Activated CD8-positive, alpha-beta memory T cell treated with anti-CD3 and anti-CD28 coated beads for 36 hours (primary cell): ENCODE measurements at regions not wholly inside any gene's neighbourhood (a gene's known extent, or its start where the extent isn't known, plus 50 kb on each side); places are given as distances from the start of the nearest gene placed in this dataset.

Experiments used
- CTCF ChIA-PET: fragments of 350-600 bp; sonication (Branson Sonifier 250); formaldehyde crosslinking; loops from one replicate; lab custom pipeline; 2021; ENCODE audit warnings: antibody characterized with exemption; lab: Charles Lee
- POLR2A ChIA-PET: fragments of 350-600 bp; sonication (Branson Sonifier 250); formaldehyde crosslinking; loops from one replicate; lab custom pipeline; 2021; ENCODE audit warnings: antibody characterized with exemption; lab: Charles Lee

DNA sequence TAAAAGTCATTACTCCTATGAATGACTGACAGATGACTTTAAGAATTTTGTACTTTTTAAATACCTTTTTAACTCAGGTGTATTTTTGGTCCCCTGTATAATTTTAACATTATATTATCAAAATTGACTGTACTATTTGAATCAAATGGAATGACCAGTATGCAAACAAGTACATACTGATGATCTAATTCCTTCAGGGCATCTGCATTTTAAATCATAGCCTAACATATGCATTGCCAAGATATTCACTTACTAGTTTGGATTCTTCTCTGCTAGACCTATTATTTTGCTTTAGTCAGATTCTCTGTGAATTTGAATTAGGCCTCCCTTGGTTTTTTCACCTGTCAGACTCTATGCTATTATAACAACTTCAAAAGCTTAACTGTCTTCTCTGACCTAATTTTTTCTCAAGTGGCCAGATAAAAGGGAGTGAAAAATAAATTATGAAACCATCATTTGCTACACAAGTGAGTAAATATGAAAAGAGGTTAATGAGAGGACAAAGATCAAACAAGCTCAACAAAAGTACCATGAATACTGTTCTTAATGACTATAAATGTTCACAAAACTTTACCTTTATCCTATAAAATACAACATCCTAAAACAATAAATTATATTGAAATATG, 1505.2 kb upstream of the CDH9 start:
- POLR2A ChIA-PET: no interaction called here

DNA sequence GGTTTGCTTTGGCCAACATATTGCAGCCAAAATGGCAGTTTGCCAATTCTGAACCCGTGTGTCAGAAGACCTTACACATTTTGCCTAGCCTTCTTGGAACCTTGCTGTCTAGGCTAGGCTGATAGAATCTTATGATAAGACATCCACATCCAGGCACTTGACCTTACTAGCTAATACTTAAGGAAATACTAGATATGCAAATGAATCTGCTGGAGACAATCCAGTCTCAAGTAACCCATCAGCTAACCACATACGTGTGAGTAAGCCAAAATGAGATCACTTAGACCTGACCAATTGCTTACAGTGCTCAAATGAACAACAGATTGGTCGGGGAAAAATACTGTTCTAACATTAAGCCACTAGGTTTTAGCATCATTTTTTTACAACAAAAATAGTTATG, 1504.6 kb upstream of the CDH9 start:
- ChIA-PET POLR2A (no interaction called here), CTCF (interaction anchor here (0.5 kb wide), 1 partner anchor 446 kb away, joined by 3 read pairs; no protein-coding TSS in a partner anchor)

More for the DNA sequence above, 1505.2 kb upstream of the CDH9 start:
- CTCF ChIA-PET: interaction anchor here (0.6 kb wide), 1 partner anchor 358 kb away, joined by 4 read pairs; no protein-coding TSS in a partner anchor

DNA sequence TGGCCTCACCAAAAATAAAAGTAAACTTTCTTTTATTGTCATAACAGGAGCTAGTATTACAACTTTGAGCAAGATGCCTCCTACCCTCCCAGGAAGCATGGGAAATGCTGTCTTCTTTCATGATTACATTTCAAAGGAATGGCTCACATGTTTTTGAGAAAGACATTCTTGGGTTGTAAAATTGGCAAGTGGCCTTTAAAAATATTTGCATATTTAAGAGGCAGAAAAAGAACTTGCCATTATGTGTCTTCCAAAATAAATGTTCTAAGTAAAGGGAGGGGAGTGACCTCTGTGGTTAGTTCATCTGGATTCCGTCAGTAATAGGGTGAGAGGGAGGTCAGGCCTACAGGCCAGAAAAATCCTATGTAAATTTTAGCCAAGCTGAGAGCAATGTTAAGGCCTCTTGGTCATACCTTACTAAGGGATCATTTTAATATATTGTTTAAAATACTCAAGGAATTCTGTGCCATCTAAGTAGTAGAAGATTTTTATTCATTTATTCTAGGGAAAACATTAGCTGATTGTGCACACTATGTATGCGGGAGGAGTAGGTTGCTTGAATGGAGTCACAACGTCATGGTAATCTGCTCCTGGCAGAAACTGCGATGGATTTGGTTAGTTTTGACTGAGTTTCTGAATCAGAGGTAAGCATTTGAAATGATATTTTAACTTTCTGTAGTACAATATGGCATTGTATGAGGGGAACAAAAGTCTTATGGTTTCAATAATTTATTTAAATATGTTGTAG, 1485.7 kb upstream of the CDH9 start:
- POLR2A ChIA-PET: no interaction called here
- CTCF ChIA-PET: no interaction called here

DNA sequence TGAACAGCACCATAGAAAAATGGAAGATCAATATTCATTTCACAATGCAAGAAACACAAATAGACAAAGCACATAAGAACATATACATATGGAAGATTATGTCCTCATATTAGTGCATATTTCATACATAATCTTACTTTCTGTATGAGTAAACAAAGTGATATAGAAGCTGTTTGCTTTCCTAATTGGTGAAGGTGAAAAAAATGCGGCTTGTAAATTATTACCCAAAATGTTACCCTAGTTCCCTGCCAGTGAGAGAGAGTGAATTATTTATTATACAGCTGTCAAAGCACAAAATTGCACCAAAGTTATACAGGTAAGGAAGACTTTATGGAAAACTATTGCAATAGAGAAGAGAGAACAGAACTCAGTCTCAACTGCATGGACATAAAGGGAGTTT, 1485.0 kb upstream of the CDH9 start:
- ChIA-PET POLR2A (no interaction called here), CTCF (no interaction called here)

DNA sequence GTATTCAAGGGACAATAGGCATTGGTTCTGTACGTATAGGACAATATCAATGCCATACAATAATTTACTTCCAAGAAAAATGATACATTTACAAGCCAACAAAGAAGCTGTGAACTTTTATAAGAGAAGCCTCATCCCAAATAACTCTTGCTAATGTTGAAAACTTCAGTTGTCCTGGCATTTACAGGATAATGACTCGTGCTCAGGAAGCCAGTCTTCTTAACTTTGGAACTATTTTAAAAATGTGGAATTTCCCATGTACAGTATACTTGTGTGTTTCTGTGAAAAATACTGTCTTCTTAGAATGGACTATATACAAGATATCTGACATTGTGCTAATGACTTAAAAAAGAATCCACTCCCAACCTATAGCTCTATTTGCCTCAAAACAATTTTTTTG, 1479.3 kb upstream of the CDH9 start:
- POLR2A ChIA-PET: no interaction called here
- CTCF ChIA-PET: no interaction called here

DNA sequence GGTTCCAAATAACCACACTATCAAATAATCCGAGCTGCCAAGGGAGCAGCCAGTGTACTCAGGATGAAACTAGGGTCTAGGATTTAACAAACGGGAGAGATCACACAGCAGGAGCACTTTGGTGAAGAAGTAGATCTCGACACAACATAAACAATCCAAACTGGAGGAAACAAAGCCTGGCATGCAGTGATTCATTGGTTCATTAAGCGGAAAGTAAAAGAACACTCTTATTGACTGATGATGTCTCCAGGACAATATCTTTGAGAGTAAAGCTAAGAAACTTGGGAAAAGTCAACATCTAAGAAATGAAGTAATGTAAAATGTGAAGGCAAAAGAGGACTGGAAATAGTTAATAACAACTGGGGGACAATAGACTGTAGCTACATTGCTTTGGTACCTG, 1478.3 kb upstream of the CDH9 start:
- POLR2A ChIA-PET: no interaction called here

DNA sequence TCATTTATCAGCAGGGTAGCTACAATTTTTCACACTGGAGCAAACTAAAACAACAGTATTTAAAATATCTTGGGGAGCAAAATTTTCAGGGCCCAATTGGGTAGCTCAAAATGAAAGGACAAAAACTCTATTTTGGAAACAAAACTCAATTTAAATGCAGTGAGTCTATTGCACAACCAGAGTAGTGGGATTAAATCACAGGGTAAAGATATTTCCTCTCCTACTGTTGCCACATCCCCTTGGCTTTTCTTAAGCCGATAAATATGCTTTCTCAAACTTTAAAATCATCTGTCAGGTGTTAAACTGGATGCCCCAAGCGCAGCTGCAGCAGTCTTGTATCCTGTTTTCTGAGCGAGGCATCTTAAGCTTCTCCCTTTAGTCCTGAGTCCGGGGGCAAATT, 1474.3 kb upstream of the CDH9 start:
- POLR2A ChIA-PET: no interaction called here

More for the DNA sequence above, 1478.3 kb upstream of the CDH9 start:
- CTCF ChIA-PET: no interaction called here

DNA sequence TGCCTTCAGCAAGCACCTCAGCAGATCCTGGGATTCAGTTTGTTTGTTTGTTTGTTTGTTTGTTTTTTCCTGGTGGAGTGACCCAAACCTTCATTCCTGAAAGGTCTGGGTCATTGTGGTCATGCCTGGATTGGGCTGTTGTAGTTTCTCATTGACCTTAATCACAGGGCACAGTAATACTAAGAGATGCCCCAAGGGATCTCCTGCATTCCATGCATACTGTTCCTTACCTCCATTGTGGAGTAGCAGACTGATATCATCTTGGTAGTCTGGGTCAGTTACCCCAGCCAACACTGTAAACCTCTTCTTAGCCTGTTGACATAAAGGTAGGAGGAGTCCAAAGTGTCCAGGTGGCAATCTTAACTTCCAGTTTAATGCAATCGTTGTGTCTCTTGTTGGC, 1466.7 kb upstream of the CDH9 start:
- ChIA-PET POLR2A (no interaction called here), CTCF (no interaction called here)

More for the DNA sequence above, 1474.3 kb upstream of the CDH9 start:
- CTCF ChIA-PET: no interaction called here

DNA sequence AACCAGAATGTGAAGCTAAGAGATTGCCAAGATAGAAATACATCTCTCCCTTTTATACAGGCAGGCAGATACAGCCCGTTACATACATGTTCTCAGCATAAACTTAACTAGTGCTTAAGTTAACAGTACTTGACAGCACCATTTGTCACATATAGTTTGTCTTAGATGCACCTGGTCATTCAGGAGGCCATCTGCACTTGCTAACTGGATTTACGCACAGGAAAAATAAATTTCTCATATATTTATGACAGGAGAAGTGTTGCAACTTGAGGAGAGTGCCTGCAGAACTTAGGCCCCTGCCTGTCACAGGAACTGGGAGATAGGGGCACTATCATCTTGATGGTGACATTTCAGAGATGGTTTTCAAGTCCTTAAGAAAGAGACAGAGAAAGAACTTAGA, 1462.1 kb upstream of the CDH9 start:
- POLR2A ChIA-PET: no interaction called here

DNA sequence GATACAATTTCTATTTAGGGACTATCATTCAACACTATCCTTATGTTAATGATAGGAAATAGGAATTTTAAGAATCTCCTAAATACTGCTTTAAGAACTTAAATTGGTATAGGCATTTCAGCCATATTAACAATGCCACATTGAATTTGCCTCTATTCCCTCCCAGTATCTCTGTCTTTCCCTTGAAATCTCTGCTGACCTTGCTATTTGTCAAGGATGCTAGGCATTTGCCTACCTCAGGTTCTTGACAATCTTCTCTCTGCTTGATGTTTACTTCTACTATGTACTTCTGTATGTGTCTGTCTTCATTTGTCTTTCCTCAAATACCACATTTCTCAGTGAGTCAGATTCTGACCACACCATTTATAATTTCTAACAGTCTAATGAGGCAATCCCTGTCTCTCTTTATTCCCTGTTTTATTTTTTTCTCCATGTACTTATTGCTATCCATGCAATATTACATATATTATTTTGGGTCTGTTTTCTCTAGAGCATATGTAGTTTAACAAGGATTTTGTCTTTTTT, 1461.4 kb upstream of the CDH9 start:
- CTCF ChIA-PET: no interaction called here

More for the DNA sequence above, 1462.1 kb upstream of the CDH9 start:
- CTCF ChIA-PET: no interaction called here

DNA sequence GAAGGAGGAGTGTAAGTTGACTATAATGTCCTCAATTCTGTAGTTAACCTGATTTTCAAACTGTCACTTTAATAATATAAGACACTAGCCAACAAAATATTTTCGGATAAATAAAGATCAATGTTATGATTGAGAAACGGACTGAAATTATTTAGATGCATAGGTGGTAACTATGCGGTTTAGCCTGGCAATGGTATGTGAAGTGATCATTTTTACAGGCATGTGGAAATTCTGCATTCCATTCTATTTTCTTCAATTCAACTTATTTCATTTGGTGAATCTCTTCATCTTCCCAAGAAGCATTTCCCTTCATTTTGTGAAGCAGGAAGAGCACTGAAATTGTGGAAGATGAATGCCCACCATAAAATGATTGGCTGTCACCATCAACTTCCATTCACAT, 1457.5 kb upstream of the CDH9 start:
- CTCF ChIA-PET: no interaction called here

More for the DNA sequence above, 1461.4 kb upstream of the CDH9 start:
- POLR2A ChIA-PET: no interaction called here

DNA sequence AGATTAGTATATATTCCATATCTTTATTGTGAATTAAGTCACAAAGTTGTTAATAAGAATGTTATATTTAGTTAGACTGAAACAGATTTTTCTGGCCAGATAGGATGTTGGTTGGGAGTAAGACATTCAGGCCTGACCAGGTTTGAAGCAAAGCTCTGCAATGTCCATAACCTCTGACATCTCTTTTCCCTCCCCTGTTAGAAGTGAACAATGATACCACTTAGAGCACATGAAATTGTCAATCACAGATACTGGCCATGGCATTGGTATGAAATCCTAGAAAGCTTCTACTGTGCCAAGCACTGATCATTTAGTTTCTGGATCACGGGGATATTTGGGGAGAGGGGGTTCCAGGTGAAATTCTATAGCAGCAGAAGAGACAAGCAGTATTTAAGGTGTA, 1455.1 kb upstream of the CDH9 start:
- ChIA-PET POLR2A (no interaction called here), CTCF (no interaction called here)

More for the DNA sequence above, 1457.5 kb upstream of the CDH9 start:
- POLR2A ChIA-PET: no interaction called here

DNA sequence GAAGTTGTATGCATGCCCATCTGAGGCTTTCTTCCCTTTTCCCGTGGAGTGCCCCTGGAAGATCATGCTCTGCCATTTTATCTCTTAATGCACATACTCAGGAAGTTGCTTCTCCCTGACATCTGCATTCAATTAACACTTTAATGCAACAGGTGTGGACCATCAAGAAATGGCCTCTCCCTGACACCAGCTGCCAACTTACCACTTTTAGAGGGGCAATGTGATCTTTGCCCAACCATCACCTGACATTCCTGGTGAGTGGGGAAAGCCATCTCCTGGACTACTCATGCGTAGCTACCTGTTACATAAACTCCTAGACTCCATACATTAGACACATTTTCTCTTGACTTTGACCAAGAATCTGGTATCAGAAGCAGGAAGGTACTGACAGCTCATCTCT, 1450.4 kb upstream of the CDH9 start:
- CTCF ChIA-PET: no interaction called here
- POLR2A ChIA-PET: no interaction called here

DNA sequence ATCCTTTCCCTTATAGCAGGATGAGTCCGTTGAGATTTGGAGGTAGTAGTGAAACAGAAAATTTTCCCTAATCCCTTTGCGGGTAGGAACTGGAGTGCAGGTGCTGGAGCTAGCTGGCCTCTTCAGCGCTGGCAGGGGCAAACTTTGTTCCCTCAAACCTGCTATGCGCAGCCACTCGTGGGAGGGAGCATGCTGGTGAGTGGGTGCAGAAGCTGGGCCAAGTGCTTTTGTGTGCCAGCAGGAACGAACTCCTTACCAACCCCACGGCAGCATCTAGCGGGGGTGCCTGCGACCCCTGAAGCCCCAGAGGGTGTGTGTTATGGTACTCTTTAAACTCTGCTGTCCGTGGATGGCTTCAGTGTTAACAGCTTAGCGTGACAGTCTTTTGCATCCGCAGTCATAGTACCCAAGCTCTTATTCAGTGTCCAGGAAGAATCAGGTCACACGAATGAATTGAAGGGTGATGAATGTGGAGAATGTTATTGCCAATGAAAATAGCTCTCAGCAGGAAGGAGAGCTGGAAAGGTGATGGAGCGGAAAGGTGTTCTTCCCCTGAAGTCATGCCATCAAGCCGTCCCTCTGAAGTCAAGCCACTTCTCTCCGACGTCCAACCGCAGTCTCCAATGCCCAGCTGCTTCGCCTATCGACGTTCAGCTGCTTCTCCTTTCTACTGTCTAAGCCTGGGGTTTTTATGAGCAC, 1445.1 kb upstream of the CDH9 start:
- POLR2A ChIA-PET: no interaction called here
- CTCF ChIA-PET: no interaction called here

DNA sequence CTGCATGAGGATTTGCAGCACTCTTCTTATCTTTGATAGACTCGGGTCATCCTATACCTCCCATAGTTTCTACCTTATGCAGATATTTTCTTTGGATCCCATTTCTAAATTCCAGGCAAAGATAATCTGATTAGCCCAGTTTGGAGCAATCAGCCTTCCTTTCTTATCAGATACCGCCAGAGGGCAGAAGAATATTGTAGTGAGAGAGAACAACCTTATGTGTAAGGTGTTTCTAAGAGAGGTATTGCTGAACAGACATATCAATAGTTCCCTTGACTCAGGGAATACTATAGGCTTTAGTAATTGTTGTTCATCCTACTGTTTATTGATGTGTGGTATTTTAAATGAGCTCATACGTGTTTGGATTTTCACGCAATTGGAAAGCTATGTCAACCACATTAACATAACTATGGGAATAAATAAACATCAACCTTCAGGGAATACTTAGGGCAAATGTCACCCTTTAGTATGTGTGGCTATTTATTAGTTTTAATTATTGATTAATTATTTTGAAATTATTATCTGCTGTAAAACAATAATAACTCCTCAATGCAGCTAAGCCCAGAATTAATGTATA, 1435.2 kb upstream of the CDH9 start:
- POLR2A ChIA-PET: no interaction called here

DNA sequence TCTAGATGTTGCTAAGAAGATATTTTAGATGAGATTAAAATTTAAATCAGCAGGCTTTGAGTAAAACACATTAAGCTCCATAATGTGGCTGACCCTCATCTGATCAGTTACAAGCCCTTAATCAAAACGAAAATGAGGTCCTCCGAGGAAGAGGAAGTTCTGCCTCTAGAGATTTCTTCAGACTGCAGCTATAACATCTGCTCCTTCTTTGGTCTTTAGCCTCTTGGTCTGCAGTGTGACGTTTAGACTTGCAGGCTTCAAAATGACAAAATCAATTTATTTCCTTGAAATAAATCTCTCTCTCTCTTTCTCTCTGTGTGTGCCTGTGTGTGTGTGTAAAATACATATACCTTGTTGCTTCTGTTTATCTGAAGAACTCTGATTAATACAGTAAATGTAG, 1429.8 kb upstream of the CDH9 start:
- CTCF ChIA-PET: no interaction called here
- POLR2A ChIA-PET: no interaction called here

More for the DNA sequence above, 1435.2 kb upstream of the CDH9 start:
- CTCF ChIA-PET: no interaction called here

DNA sequence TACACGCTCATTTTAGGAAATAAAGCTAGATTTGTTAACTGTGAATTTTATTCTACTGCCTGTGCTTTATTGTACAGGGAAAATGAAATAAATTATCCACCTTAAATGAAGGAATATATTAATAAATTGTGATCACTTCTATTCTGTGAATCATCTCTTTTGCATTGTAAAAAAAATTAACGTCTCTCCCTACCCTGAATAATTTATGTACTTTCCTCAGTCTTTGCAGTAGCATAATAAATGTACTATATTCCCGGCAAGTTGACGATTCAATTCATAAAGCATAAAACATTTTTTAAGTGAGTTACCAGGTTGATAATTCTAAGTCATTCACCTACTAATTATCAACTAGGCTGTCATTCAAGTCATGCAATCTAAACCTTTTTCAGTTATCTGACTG, 1425.3 kb upstream of the CDH9 start:
- CTCF ChIA-PET: no interaction called here

DNA sequence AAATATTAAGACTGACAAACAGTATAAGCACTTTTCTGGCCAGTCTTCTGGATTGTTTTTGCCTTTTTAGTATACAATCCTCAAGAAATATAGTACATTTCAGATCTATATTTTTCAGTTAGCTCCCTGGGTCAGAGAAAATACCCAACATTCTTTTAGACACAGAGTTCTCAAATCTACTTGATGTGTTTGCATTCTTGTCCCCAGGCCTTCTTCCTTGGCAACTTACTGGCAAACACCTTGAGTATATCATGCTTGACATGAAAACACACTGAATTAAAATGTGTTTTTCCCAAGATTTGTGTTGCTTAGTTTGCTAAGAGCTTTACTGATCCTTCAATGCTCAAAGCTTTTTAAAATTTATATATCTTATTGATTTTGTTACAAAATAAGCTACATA, 1413.1 kb upstream of the CDH9 start:
- POLR2A ChIA-PET: no interaction called here
- CTCF ChIA-PET: no interaction called here

More for the DNA sequence above, 1425.3 kb upstream of the CDH9 start:
- POLR2A ChIA-PET: no interaction called here

DNA sequence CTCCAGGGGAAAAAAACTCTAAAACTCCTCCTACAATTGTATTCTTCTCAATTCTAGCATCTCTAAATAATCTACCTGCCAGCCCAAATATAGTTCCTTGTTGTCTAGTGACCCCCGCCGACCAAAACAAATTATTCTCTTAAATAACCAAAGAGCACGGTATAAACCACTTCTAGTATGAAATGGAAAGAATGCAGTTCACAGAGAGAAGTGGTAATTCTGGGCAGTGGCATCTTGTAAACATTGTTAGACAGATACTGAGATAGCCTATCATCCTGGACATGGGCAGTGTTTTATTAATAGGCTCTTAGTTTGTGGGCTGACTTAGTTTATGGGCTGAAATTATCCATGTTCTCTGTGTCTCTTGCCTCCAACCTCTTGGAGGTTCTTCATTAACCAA, 1412.6 kb upstream of the CDH9 start:
- ChIA-PET CTCF (no interaction called here), POLR2A (no interaction called here)

DNA sequence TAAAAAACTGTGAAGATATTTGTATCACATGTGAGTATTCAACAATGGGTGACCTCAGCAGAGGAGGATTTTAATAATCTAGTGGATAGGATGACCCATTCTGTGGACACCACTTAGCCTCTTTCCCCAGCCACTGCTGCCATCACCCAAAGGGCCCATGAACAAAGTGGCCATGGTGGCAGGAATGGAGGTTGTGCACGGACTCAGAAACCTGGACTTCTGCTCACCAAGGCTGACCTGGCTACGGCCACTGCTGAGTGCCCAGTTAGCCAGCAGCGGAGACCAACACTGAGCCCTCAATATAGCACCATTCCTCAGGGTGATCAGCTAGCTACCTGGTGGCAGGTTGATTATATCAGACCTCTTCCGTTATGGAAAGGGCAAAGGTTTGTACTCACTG, 1410.4 kb upstream of the CDH9 start:
- CTCF ChIA-PET: no interaction called here
- POLR2A ChIA-PET: no interaction called here
